SU-DHL-6 (cell line): ENCODE measurements at regions not wholly inside any gene's neighbourhood (a gene's known extent, or its start where the extent isn't known, plus 50 kb on each side); places are given as distances from the start of the nearest gene placed in this dataset.

Experiments used
- H2AFZ ChIP-seq: fragments of 200-600 bp; sonication (generic); 2 replicates; pipeline ENCODE4 v1.6.1; 2014; ENCODE audit warnings: low read depth, mild to moderate bottlenecking, moderate library complexity, mixed read lengths, antibody characterized with exemption, low read length; ENCODE audit not compliant: severe bottlenecking
- H3F3A ChIP-seq: fragments of 200-600 bp; shearing (Covaris generic); 2 replicates; pipeline ENCODE4 v1.6.0; 2016; ENCODE audit warnings: antibody characterized with exemption, mild to moderate bottlenecking; ENCODE audit not compliant: insufficient read depth
- H3K27ac ChIP-seq: fragments of 200-600 bp; sonication (generic); 2 replicates; pipeline ENCODE4 v1.5.1; 2016; ENCODE audit warnings: low read depth, mild to moderate bottlenecking, low read length, moderate library complexity, mixed read lengths
- H3K27me3 ChIP-seq: fragments of 200-600 bp; sonication (generic), shearing (Covaris generic); 2 replicates; pipeline ENCODE4 v1.6.0; 2014; ENCODE audit warnings: mild to moderate bottlenecking, low read length
- H3K36me3 ChIP-seq: fragments of 200-600 bp; sonication (generic); 2 replicates; pipeline ENCODE4 v1.6.1; 2014; ENCODE audit warnings: mild to moderate bottlenecking, low read length, mixed read lengths
- H3K4me2 ChIP-seq: fragments of 300-600, 200-600 bp; shearing (Covaris generic), sonication (generic); 2 replicates; pipeline ENCODE4 v1.6.0; 2014; ENCODE audit warnings: low read length, low read depth, mild to moderate bottlenecking; ENCODE audit not compliant: poor library complexity, severe bottlenecking
- H3K4me3 ChIP-seq: fragments of 200-600 bp; sonication (generic); 2 replicates; pipeline ENCODE4 v1.5.1; 2014; ENCODE audit warnings: antibody characterized with exemption, low read length, mild to moderate bottlenecking, mixed read lengths; ENCODE audit not compliant: insufficient read depth, poor library complexity, severe bottlenecking
- H3K79me2 ChIP-seq: fragments of 200-600 bp; sonication (generic); 2 replicates; pipeline ENCODE4 v1.6.1; 2014; ENCODE audit warnings: mild to moderate bottlenecking, low read length, moderate library complexity; ENCODE audit not compliant: insufficient read depth
- H3K9ac ChIP-seq: fragments of 200-600 bp; sonication (generic); 2 replicates; pipeline ENCODE4 v1.7.0; 2014; ENCODE audit warnings: mild to moderate bottlenecking, low read length
- H3K9me2 ChIP-seq: fragments of 200-600 bp; sonication (generic); replicated peaks from 2 replicates; pipeline ENCODE4 v1.6.1; 2014; ENCODE audit warnings: low read length; ENCODE audit not compliant: insufficient read depth
- H3K9me3 ChIP-seq: fragments of 200-600 bp; sonication (generic); 2 replicates; pipeline ENCODE4 v1.6.1; 2014; ENCODE audit warnings: low read length, mixed read lengths; ENCODE audit not compliant: insufficient read depth
- H4K20me1 ChIP-seq: fragments of 200-600 bp; sonication (generic); 2 replicates; pipeline ENCODE4 v1.6.1; 2014; ENCODE audit warnings: low read depth, mild to moderate bottlenecking, antibody characterized with exemption, low read length, moderate library complexity, mixed read lengths
- EZH2phosphoT487 ChIP-seq: fragments of 200-600 bp; sonication (generic), shearing (Covaris generic); conservative IDR thresholded peaks from 2 replicates; pipeline ENCODE4 v1.6.1; 2018; ENCODE audit warnings: mild to moderate bottlenecking, antibody characterized with exemption, low read length, moderate library complexity, mixed read lengths
- TF ChIP-seq, protein P1 (sequence below): fragments of 200-600 bp; sonication (generic); IDR thresholded peaks from one replicate; pipeline ENCODE4 v1.5.1; 2017; ENCODE audit warnings: antibody characterized with exemption, mild to moderate bottlenecking, low read length, moderate library complexity; ENCODE audit not compliant: insufficient read depth, poor library complexity, severe bottlenecking

DNA sequence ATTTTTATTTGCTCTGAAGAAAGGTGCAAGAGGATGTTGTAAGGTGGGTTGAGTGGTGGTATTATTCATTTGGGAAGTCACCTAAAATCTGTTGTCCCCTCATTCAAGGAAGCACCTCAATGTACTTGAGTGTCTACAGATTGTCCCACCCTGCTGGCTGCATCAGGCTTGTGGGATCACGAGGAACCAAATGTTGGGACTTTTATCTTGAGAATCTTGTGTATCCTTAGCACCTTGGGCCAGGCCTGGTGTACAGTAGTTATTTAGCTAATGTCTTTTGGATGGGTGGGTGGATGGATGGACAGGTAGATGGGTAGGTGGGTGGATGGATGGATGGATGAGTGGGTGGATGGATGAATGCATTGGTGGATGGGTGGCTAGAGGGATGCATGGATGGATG is 519.3 kb downstream of the BCL11B start:
- Histone ChIP-seq H3K9me3 (peaks cover 6% of the 10 kb centered on the region; the same call in 1 of the 2 replicates), H3K79me2 (no peaks in the 10 kb centered on the region), H3K4me3 (no peak overlapping the region), H3K4me2 (no peak overlapping the region), H3K36me3 (no peaks in the 10 kb centered on the region), H3F3A (no peaks in the 10 kb centered on the region), H3K27me3 (no peaks in the 10 kb centered on the region), H3K9ac (no peak overlapping the region), H3K27ac (no peak overlapping the region), H2AFZ (no peak overlapping the region), H3K9me2 (no peaks in the 10 kb centered on the region), H4K20me1 (no peaks in the 10 kb centered on the region)
- TF ChIP-seq EZH2phosphoT487, result no peak
- TF ChIP-seq, protein P1, sequence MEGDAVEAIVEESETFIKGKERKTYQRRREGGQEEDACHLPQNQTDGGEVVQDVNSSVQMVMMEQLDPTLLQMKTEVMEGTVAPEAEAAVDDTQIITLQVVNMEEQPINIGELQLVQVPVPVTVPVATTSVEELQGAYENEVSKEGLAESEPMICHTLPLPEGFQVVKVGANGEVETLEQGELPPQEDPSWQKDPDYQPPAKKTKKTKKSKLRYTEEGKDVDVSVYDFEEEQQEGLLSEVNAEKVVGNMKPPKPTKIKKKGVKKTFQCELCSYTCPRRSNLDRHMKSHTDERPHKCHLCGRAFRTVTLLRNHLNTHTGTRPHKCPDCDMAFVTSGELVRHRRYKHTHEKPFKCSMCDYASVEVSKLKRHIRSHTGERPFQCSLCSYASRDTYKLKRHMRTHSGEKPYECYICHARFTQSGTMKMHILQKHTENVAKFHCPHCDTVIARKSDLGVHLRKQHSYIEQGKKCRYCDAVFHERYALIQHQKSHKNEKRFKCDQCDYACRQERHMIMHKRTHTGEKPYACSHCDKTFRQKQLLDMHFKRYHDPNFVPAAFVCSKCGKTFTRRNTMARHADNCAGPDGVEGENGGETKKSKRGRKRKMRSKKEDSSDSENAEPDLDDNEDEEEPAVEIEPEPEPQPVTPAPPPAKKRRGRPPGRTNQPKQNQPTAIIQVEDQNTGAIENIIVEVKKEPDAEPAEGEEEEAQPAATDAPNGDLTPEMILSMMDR, result no peak

DNA sequence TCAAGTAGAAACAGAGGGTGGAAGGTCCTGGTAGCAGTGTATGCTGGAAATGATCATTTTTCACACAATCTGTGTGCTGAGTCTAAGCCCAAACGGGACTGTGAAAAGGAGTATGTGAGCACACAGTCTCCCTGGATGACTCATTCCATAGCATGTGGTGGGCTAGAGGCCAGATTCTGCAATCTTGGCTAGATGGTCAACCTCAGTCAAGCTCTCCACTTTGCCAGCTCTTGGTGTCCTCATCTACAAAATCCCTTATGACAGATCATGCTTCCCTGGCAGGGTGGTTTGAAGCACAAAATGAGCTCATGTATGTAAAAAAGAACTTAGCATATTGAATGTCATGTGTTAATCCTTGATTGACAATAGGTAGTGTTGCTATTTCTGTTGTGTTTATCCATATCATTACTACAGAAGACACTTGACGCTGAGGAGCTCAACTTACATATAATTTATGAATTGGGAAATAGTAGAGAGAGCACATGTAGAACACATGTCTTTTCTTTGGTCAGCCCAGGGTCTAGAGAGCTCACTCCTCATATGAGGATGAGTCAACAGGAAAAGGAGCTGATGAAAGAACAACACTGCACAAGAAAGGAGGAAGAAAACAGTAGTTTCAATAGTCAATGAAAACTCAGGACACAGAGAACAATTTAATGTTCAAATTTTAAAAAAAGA is 517.5 kb downstream of the BCL11B start:
- no peaks in the 10 kb centered on the region for H4K20me1 ChIP-seq
- TF ChIP-seq EZH2phosphoT487, result no peak
- TF ChIP-seq, protein P1, result no peak
- no peaks in the 10 kb centered on the region for H3K36me3 ChIP-seq
- no peak overlapping the region for H3K4me3 ChIP-seq
- no peaks in the 10 kb centered on the region for H3K9me2 ChIP-seq
- H3K9ac ChIP-seq, result no peak overlapping the region
- peaks cover 6% of the 10 kb centered on the region; the same call in 1 of the 2 replicates for H3K9me3 ChIP-seq
- H3K27me3 ChIP-seq, result no peaks in the 10 kb centered on the region
- no peak overlapping the region for H3K27ac ChIP-seq
- H2AFZ ChIP-seq, result no peak overlapping the region
- H3F3A ChIP-seq, result no peaks in the 10 kb centered on the region
- H3K79me2 ChIP-seq, result no peaks in the 10 kb centered on the region
- no peak overlapping the region for H3K4me2 ChIP-seq

DNA sequence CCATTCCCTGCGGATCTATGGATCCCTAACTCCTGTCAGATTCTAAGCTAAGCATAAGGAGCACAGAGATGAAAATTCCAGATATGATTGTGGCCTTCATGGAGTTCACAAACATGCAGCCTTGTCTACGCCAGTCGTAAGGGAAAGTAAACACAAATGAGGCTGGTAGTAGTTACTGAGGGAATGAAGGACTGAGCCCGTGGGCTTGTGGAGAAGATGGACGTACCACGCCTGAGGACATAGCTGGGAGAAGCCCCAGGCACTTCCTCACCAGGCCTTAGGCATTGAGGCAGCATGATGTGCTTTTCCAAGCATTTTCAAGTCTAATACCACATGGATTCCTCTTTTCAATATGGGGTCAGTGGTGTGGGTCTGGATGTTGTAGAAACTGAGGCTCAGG is 515.2 kb downstream of the BCL11B start:
- TF ChIP-seq EZH2phosphoT487, result no peak
- TF ChIP-seq, protein P1, result no peak
- no peak overlapping the region for H3K4me3 ChIP-seq
- H3K9me3 ChIP-seq, result peaks cover 6% of the 10 kb centered on the region; the same call in 1 of the 2 replicates
- H4K20me1 ChIP-seq, result no peaks in the 10 kb centered on the region
- H3K79me2 ChIP-seq, result no peaks in the 10 kb centered on the region
- no peak overlapping the region for H3K4me2 ChIP-seq
- no peaks in the 10 kb centered on the region for H3K9me2 ChIP-seq
- H2AFZ ChIP-seq, result no peak overlapping the region
- H3F3A ChIP-seq, result no peaks in the 10 kb centered on the region
- no peak overlapping the region for H3K27ac ChIP-seq
- no peak overlapping the region for H3K9ac ChIP-seq
- H3K36me3 ChIP-seq, result no peaks in the 10 kb centered on the region
- H3K27me3 ChIP-seq, result no peaks in the 10 kb centered on the region
